Medulla oblongata (tissue), 1 donor: ENCODE measurements at regions not wholly inside any gene's neighbourhood (a gene's known extent, or its start where the extent isn't known, plus 50 kb on each side); places are given as distances from the start of the nearest gene placed in this dataset.
A peak's percentile ranks its signal among the peaks of the same experiment; 100 is the strongest.

ENCODE experiments used
- DNase-seq: peaks from one replicate; pipeline ENCODE4 v3.0.0-alpha.2; 2015; ENCODE audit errors: extremely low spot score

DNA sequence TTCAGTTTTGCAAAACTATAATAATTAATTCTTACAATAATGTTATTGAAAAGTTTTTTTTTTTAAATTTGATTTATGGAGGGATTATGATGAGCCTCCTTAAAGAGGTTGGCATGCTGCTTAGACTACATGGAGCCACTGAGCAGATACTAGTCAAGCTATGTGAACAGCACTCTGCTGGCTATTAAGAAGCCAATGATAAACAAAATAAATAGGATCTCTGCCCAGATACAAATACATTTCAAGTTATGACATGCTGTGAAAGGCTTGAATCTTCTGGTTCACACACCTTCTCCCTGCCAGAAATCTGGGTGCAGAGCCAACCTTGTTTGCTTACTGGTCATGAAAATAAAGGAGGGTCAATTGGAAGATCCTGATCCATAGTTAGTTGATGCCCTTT, 107.4 kb upstream of the NAV3 start:
- DNase-seq = no peak

DNA sequence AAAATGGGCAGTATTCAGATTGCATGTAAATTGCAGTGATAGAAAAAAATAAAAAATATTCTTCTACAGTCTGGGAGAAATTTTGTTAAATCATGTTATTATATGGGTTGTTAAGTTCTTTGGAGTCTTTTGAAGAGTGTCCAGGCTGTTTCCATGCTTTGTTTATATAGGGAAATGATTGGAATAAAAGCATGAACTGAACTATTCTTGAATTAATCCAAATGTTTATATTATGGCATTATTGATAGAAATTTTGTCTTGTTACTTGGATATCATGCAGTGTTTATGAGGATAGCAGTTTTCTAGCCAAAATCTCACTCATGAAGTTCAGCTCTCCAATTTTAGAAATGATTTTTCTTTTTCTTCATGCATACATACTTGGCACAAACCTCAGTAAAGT, 108.2 kb upstream of the NAV3 start:
- no peak for DNase-seq

DNA sequence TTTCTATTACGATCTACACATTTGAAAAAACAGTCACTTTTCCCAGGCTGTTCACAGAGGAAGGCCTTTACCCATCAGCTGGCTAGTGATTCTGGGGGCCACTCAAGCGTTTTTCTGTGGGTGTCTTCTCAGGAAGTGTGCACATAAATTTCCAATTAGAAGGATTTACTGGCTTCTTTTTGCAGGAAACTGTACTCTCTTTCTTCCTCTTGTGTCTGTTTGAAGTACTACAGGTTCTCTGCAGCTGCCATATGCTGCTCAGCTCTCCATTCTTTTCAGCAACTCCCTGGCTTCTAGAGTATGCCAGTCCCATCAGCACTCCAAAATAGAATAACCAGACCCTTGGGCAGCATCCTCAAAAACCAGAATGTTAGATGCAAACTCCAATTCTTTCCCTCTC, 110.4 kb upstream of the NAV3 start:
- no peak for DNase-seq

DNA sequence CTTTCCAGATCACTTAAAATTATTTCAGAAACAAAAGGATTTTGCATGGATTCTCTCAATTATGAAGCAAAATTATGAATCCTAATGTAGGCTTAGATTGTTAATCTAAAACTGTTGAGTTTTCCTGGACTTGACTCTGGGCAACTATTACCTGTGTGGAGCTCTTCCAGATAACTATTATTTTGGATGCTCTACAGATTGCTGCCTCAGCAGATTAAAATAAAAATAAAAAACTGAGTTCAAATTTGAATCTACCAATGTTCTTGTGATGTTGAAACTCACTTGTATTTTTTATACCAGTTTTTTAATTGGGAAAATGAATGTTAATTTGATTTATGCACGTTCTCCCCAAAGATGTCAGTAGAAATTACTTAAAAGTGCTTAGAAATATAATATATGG, 120.5 kb upstream of the NAV3 start:
- DNase-seq = no peak

DNA sequence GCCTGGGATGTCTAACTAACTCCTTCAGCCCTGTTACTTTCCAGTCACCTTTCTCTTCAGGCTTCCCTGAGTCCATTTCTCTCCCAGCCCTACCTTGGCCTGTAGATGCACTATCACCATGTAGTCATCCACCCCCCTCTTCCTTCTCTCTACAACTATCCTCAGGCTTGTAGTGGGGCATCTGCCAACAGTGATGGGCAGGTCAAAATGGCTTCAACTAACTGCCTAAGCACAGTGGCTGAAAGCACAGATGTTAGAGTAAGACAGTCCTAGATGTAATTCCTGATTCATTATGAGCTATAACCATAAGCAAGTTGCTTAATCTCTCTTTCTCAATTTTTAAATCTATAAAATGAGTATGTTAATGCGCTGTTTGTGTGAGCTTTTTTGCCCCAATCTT, 133.6 kb upstream of the NAV3 start:
- DNase-seq = no peak

DNA sequence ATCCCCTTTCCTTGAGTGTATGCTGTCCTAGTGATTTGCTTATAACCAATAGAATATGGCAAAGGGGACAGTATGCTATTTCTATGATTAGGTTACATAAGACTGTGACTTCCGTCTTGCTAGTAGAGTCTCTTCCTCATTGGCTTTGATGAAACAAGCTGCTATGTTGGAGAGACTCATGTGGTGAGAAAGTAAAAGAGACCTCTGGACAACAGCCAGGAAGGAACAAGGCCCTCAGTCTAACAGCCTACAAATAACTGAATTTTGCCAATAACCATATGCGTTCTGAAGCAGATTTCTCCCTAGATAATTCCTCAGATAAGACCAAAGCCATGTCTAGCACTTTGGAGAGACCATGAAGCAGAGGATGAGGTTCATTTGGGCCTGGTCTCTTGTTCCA, 134.5 kb upstream of the NAV3 start:
- DNase-seq = peak; percentile 37

DNA sequence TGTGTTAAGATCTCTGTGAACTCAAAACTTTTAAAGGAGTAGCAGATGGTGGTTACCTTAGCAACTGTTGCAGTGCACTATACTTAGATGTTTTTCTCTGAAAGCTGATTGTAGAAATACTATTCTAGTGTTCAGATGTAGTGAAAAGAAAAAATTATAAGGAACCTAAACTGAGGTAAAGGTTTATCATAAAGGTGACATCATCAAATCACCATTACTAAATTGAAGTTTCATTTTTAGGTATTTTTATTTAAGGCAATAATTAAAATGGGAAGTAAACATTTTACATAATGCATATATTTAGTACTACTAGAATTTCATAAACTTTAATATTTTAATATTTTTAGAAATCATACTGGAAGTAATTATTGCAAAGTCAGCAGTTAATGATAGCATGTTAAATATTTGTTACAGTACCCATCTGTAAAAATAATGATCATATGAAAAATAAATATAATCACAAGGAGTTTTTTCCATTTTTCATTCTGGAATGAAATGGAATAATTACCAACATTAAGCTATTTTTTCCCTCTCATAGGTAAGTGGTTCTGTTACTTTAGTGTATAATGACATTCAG, 141.1 kb upstream of the NAV3 start:
- DNase-seq = no peak

DNA sequence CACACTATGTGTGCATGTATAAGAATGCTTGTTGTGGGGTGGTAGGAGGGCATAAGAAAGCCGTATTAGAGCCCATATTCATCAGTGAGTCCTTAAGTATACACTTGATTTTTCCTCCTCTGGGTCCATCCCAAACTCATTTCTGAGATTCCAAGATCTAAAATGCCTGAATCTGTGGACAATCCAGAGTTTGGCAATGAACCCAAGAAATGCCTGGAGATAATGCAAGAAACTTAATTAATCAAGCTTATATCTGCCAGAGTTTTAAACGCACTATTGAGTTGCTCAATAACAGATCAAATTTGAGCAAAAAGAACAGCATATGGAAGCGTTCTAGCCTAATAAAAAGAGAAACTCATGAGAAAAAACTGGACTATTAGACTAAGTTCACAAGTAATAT, 143.4 kb upstream of the NAV3 start:
- no peak for DNase-seq

DNA sequence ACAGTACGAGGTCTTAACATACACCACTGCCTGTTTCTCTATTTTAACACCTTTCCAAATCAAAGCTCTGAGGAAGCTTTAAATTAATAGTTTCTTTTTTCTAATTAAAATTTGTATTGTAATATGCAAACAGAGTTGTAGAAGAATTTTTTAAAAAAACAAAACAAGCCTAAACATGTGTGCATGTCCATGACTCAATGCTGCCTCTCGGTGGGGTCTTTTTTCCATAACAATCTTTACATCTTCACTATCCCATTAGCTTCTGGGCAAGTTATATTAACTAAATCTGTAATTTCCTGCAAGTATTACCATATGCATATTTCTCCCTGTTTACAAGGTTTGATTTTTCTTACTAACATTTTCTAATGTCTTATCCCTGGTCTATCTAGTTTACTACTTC, 143.9 kb upstream of the NAV3 start:
- no peak for DNase-seq

DNA sequence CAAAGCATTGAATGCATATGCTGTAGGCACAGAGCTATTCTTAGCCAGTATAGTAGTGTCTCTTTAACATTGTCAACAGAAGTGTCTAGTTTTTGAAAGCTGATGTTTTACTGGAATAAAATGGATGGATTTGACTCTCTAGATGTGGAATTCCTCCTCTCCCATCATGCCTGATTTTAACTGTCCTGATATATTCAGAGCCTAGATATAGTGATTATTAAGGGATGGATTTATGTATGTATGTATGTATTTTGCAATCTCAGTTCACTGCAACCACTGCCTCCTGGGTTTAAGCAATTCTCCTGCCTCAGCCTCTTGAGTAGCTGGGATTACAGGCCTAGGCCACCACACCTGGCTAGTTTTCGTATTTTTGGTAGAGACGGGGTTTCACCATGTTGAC, 144.8 kb upstream of the NAV3 start:
- no peak for DNase-seq

DNA sequence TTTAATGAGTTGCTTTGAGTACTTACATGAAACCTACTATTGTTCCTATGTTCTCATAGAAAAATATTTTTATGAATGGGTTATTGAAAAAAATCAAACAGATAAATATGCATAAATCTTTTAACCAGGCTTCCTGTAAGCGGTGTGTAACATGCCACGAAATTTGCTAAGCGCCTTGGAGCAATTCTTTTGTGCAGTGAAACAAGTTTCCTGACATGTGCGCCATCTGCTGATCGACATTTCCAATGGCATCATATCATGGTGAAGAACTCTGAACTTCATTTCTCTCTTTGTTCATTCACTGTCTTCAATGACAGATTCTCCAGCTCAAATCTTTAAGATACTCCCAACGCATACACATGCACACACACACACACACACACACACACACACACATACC, 145.6 kb upstream of the NAV3 start:
- peak; percentile 87 for DNase-seq

DNA sequence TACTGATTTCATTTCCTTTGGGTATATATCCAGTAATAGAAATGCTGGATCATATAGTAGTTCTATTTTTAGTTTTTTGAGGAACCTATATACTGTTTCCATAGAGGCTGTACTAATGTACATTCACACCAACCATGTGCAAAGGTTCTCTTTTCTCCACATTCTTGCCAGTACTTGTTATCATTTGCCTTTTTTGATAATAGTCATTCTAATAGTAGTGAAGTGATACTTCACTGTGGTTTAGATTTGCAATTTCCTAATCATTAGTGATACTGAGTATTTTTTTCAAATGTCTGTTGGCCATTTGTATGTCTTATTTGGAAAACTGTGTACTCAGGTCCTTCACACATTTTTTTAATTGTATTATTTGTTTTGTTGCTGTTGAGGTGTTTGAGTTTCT, 148.2 kb upstream of the NAV3 start:
- DNase-seq = no peak

DNA sequence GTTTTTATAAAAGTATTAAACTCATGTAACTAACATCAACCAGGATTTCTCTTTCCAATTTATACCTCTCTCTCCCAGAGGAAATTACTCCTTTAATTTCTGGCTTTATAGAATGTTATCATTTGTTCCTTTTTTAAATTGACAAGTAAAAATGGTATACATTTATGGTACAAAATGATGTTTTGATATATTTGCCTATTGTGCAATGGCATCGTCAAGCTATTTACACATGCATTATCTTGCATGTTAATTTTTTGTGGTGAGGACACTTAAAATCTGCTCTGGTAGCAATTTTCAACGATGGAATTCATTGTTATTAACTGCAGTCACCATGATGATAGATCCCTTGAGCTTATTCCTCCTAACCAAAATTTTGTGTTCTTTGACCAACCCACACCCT, 149.0 kb upstream of the NAV3 start:
- DNase-seq = no peak

DNA sequence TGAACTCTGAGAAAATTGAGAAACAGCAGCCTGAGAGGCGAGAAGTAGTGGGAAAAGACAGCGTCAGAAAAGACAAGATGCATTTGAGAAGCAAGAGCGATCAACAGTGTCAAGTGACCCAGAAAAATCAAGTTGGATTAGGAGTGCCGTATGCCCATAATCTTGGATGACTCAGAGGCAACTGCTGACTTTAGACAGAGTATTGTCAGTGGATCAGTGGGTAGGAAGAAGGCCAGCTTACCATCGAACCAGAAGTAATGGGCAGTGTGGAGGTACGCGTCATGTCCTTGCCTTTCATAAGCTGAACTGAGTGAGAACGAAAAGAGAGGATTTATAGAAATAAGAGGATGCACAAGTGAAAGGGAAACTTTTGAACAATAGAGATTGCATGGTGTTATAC, 151.0 kb upstream of the NAV3 start:
- peak; percentile 33 for DNase-seq

DNA sequence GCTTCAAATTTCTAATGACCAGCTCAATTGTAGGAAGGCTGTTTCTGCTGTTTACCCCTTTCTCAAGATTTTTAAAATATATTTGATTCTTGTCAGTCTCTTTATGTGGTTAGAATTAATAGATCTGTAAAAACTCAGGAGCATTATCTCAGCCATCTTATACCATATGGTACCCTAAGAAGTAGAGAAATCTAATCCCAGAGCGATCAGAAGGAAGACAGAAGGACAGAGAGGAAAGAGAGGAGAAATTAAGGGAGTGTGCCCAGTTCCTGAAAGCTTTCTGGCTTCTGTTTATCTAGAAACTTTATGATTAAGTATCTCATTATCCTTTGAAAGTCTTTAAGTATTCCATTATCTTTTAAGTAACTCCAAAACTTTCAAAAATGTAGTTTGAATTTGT, 152.1 kb upstream of the NAV3 start:
- no peak for DNase-seq

DNA sequence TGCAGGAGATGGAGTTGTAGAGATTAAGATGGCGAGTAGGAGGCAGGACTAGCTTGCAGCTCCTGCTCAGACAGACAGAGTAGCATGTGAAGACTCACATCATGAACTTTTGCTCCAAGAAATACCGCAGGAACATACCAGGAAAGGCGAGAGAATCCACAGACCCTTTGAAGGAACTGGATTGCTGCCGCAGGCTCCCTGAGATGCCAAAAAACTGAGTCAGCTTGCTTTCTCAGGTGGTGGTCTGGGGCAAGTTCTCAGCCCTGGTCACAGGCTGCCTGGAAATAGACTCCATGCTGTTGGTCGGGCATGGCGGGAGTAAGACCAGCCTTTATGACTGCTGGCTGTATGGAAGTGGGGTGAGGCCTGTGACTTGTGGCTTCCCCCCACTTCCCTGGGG, 163.6 kb upstream of the NAV3 start:
- DNase-seq = no peak

DNA sequence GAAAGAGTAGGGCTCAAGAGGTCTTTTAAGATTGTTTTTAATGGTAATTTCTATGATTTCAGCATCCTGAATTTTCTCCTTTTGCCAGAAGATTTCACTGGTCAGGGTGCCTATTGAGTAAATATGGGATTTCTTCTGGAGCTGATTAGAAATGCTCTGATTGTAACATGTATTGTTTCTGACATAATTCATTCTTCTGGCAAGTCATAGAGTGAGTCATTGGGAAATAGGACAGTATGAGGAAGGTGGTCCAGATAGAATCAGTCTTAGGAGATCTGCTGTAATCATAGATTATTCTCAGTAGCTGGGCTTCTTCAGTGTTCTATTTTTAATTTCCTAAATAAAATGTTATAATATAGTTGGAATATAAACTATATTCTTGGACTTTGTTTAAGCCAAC, 182.0 kb upstream of the NAV3 start:
- DNase-seq = no peak

DNA sequence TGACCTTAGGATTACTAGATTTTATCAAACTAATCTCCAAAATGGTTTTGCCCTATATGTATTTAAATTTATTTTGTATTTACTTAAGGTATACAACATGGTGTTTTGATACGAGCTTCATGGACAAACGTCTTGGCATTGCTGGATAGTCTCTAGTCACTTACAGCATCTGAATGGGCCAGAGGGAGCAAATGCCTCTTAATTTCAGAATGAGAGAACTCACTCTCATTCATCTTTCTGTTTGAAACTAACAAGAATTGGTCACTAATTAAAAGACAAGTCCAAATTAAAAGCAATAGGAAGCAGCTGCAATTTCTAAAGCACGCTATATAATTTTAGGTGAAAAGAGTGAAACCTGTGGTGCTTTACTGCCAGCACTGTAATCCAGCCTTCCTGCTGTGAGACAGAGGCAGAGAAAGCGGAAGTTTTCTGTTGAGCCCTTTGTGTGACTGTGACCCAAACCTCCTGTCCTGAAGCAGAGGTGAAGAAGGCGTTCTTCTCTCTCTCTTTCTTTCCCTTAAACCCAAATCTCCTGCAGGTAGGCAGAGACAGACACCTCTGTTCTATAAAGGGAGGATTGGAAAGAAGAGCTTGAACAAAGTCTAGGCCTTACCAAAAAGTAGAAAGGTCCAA, 184.6 kb upstream of the NAV3 start:
- no peak for DNase-seq

DNA sequence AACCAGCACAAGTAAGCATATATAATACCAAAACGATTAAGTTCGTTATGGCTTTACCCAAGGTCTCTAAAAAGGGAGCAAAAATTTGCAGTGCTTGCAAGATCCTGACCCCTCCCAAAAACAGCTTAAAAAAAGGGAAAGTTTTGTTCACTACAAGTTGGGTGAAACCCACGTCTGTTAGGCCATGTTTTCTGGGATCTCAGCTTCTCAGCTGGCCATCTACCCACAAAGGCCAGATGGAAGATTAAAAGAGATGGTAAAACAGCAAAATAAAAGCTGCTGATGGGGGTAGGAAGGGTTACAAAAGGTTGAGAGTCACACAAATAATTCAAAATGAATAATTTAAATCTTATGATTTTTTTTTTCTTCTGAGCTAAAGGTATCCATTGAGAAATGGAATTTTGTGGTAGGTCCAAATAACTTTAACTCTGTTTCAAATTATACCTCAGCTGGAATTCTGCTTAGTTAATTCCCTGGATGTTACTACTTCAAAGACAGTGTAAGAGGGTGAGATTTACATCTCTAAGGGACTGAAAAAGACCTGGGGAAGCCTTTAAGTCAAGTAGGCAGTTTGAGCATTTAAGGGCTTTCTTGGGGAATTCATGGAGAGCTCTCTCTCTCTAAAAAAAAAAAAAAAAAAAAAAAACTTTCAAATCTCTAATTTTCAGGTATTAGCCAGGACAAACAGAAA, 185.6 kb upstream of the NAV3 start:
- no peak for DNase-seq

DNA sequence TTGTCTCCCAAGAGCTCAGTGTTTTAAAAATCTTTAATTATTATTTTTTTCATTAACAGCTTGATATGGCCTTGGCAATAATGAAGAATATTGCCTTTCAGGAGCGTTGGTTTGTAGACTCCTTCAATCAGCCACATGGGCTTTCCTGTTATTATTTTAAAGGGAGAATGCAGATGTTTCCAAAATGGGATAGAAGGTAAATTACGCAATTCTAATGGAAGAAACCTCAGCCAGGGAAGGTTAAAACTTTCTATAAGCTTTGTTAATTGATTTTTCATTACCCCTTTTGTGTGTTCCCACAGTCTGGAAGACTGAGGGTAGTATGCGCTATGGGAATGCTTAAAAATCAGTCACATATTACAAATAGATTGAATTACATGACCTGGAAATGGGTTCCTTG, 188.4 kb upstream of the NAV3 start:
- no peak for DNase-seq

DNA sequence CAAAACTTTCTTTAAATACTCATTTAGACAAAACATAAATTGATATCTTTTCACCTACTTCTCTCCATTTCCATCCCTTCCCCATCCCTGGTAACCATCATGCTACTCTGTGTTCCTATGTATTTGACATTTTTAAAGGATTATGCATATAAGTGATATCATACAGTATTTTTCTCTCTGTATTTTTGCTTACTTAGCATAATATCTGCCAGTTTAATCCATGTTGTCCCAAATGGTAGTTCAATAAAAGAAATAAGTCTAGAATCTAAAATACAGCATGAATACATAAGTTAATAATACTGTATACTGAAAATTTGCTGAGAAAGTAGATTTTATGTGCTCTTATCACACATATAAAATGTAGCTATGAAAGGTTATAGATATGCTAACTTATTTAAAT, 190.3 kb upstream of the NAV3 start:
- DNase-seq = no peak

DNA sequence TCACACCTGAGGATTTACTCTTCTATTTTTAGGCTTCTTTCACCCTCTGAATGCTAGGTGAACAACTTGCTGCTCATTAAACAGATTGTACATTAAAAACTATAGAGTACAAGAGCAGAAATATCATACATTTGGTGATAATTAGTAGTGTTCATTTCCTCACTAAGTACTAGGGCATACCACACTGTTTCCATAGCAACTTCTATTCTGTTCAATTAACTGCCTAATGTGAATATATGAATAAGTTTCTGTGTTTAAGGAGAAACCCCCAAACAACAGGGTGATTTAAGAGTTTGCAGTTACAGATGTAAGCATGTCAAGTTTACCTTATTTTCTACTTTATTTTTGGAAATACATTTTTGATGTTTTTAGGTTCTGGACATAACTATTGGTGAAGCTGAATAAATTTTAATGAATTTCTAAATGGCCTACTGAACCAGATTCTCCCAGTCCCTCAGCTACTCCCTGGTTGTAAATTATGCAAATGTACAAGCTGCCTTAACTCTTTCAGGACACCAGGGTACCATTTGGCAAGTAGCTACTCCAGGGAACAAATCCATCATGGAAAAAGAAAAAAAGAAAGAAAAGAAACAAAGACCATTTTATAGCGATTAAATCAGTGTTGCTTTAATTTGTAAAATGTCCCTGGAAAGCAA, 199.8 kb upstream of the NAV3 start:
- no peak for DNase-seq

DNA sequence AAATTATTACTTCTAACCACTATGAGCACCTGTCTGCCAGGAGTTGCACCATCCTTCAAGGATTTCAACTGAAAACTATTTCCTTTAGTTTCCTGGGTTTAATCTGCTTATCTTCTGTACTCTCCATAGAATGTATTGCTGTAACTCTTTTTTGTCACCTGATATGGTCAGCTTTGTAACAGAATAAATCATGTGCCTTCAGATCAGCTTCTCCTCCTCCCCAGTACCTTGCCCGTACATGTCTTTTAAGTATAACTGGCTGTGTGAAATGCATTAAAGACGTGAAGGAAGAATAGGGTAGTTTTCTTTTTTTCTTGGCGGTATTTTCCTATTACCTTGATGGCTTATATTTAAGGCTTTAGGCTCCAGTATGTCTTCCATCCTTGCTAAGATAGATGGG, 200.3 kb upstream of the NAV3 start:
- no peak for DNase-seq
